Hepatocyte (in vitro differentiated cells): ENCODE measurements at regions not wholly inside any gene's neighbourhood (a gene's known extent, or its start where the extent isn't known, plus 50 kb on each side); places are given as distances from the start of the nearest gene placed in this dataset.
A peak's percentile ranks its signal among the peaks of the same experiment; 100 is the strongest.

ENCODE experiments used
- DNase-seq: peaks from one replicate; pipeline ENCODE4 v3.0.0-alpha.2; 2016; ENCODE audit warnings: low spot score
- H2AFZ ChIP-seq: fragments of 200-600 bp; sonication (generic); 2 replicates; pipeline ENCODE4 v1.6.0; 2016; ENCODE audit warnings: antibody characterized with exemption, mild to moderate bottlenecking
- H3K27ac ChIP-seq: fragments of 200-600 bp; sonication (generic); 2 replicates; pipeline ENCODE4 v1.5.1; 2016; ENCODE audit warnings: mild to moderate bottlenecking
- H3K27me3 ChIP-seq: fragments of 200-600 bp; sonication (generic); 2 replicates; pipeline ENCODE4 v1.6.1; 2016
- H3K36me3 ChIP-seq: fragments of 200-600 bp; sonication (generic); replicated peaks from 2 replicates; pipeline ENCODE4 v1.5.1; 2016; ENCODE audit warnings: low read depth; ENCODE audit not compliant: insufficient read depth
- H3K4me1 ChIP-seq: fragments of 200-600 bp; sonication (generic); 2 replicates; pipeline ENCODE4 v1.5.1; 2016; ENCODE audit warnings: mild to moderate bottlenecking, moderate library complexity; ENCODE audit not compliant: insufficient read depth
- H3K4me2 ChIP-seq: fragments of 200-600 bp; sonication (generic); 2 replicates; pipeline ENCODE4 v1.6.0; 2016
- H3K4me3 ChIP-seq: fragments of 200-600 bp; sonication (generic); 2 replicates; pipeline ENCODE4 v1.5.1; 2016; ENCODE audit warnings: mild to moderate bottlenecking
- H3K79me2 ChIP-seq: fragments of 200-600 bp; sonication (generic); 2 replicates; pipeline ENCODE4 v1.6.0; 2017; ENCODE audit warnings: mild to moderate bottlenecking
- H3K9me2 ChIP-seq: fragments of 200-600 bp; sonication (generic); replicated peaks from 2 replicates; pipeline ENCODE4 v1.6.0; 2017; ENCODE audit warnings: mild to moderate bottlenecking; ENCODE audit not compliant: insufficient read depth
- H3K9me3 ChIP-seq: fragments of 200-600 bp; sonication (generic); 2 replicates; pipeline ENCODE4 v1.5.1; 2016; ENCODE audit warnings: low read depth, mild to moderate bottlenecking
- H4K20me1 ChIP-seq: fragments of 200-600 bp; sonication (generic); 2 replicates; pipeline ENCODE4 v1.6.0; 2016; ENCODE audit warnings: mild to moderate bottlenecking; ENCODE audit not compliant: insufficient read depth, poor library complexity, severe bottlenecking
- EZH2 ChIP-seq: fragments of 200-600 bp; sonication (generic); IDR thresholded peaks from 2 replicates; pipeline ENCODE4 v1.6.1; 2016; ENCODE audit warnings: antibody characterized with exemption, mild to moderate bottlenecking, borderline replicate concordance
- EZH2phosphoT487 ChIP-seq: fragments of 200-600 bp; sonication (generic); IDR thresholded peaks from one replicate; pipeline ENCODE4 v1.6.1; 2018; ENCODE audit warnings: antibody characterized with exemption, mild to moderate bottlenecking, low read depth, moderate library complexity; ENCODE audit not compliant: unreplicated experiment, severe bottlenecking
- WGBS: methylation state at CpG from one replicate; pipeline ENCODE4 v1.1.6; 2016; ENCODE audit warnings: low lambda C conversion rate; ENCODE audit errors: missing lambda C conversion rate; 5-methylcytosine and 5-hydroxymethylcytosine counted together
- TF ChIP-seq, protein P1 (sequence below): fragments of 200-600 bp; sonication (generic); IDR thresholded peaks from 2 replicates; pipeline ENCODE4 v1.5.1; 2016; ENCODE audit warnings: antibody characterized with exemption, mild to moderate bottlenecking; ENCODE audit not compliant: poor library complexity

GRCh38 chr2:175396696-175397095 is 215.2 kb upstream of the ATP5MC3 start:
- no peaks in the 10 kb centered on the region for H3K27me3 ChIP-seq
- no peaks in the 10 kb centered on the region for H3K4me1 ChIP-seq
- no peaks in the 10 kb centered on the region for H3K79me2 ChIP-seq
- H3K4me3 ChIP-seq: no peak overlapping the region
- no peak for DNase-seq
- H3K36me3 ChIP-seq: no peaks in the 10 kb centered on the region
- H3K27ac ChIP-seq: no peak overlapping the region
- H4K20me1 ChIP-seq: no peaks in the 10 kb centered on the region
- H3K9me2 ChIP-seq: no peaks in the 10 kb centered on the region
- no peak for TF ChIP-seq EZH2phosphoT487
- no peak for TF ChIP-seq EZH2
- TF ChIP-seq, protein P1, sequence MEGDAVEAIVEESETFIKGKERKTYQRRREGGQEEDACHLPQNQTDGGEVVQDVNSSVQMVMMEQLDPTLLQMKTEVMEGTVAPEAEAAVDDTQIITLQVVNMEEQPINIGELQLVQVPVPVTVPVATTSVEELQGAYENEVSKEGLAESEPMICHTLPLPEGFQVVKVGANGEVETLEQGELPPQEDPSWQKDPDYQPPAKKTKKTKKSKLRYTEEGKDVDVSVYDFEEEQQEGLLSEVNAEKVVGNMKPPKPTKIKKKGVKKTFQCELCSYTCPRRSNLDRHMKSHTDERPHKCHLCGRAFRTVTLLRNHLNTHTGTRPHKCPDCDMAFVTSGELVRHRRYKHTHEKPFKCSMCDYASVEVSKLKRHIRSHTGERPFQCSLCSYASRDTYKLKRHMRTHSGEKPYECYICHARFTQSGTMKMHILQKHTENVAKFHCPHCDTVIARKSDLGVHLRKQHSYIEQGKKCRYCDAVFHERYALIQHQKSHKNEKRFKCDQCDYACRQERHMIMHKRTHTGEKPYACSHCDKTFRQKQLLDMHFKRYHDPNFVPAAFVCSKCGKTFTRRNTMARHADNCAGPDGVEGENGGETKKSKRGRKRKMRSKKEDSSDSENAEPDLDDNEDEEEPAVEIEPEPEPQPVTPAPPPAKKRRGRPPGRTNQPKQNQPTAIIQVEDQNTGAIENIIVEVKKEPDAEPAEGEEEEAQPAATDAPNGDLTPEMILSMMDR: no peak
- no peaks in the 10 kb centered on the region for H3K9me3 ChIP-seq
- H3K4me2 ChIP-seq: no peak overlapping the region
- H2AFZ ChIP-seq: no peak overlapping the region

DNA sequence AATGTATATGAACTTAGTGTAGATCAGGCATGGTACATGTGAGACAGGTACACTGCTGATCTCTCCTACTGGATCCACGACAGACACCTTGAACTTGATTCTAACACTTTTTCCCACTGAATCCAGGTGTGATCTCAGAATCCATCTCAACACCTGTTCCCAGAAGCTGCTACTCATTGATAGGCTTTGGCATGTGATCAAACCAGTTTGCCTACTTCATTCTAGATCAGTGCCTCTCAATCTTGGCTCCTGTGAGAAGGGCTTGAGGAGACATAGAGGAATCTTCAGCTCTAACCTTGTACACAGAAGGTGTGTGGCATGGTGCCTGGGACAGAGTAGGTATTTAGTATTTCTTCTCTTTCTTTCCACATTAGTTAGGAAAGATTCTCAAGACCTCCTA is 212.3 kb upstream of the ATP5MC3 start:
- H3K4me3 ChIP-seq: no peak overlapping the region
- no peak overlapping the region for H2AFZ ChIP-seq
- no peaks in the 10 kb centered on the region for H3K9me2 ChIP-seq
- TF ChIP-seq, protein P1: no peak
- TF ChIP-seq EZH2phosphoT487 (no peak), EZH2 (no peak)
- H4K20me1 ChIP-seq: no peaks in the 10 kb centered on the region
- no peak for DNase-seq
- no peaks in the 10 kb centered on the region for H3K79me2 ChIP-seq
- no peak overlapping the region for H3K27ac ChIP-seq
- H3K4me1 ChIP-seq: no peaks in the 10 kb centered on the region
- no peaks in the 10 kb centered on the region for H3K9me3 ChIP-seq
- no peaks in the 10 kb centered on the region for H3K27me3 ChIP-seq
- no peaks in the 10 kb centered on the region for H3K36me3 ChIP-seq
- 86% methylated on average over 1 of the region's 1 CpG for WGBS
- no peak overlapping the region for H3K4me2 ChIP-seq

DNA sequence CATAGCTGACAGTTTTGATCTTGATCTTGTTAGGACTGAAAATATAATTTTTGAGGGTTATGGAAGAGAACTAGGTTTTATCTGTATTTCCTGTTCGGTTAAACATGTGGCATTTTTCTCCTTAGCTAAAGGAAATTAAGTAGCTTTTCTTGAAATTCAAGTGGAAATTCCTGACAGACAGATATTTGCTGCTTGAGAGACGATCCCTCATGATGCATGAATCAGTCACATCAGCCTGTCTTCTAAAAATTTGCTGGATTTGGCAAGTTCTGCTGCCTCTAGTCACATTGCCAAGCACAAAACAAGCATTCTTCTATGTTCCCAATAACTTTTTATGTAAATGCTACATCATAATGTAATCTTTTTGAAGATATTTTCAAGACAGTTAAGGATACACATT is 201.8 kb upstream of the ATP5MC3 start:
- no peak overlapping the region for H3K4me2 ChIP-seq
- H3K4me3 ChIP-seq: no peak overlapping the region
- no peaks in the 10 kb centered on the region for H3K9me2 ChIP-seq
- no peaks in the 10 kb centered on the region for H3K4me1 ChIP-seq
- H3K27me3 ChIP-seq: no peaks in the 10 kb centered on the region
- no peaks in the 10 kb centered on the region for H3K36me3 ChIP-seq
- TF ChIP-seq EZH2phosphoT487 (no peak), EZH2 (no peak)
- TF ChIP-seq, protein P1: no peak
- H3K27ac ChIP-seq: no peak overlapping the region
- no peak overlapping the region for H2AFZ ChIP-seq
- no peaks in the 10 kb centered on the region for H4K20me1 ChIP-seq
- WGBS: 76% methylated on average over 2 of the region's 2 CpGs
- H3K79me2 ChIP-seq: no peaks in the 10 kb centered on the region
- no peak for DNase-seq
- no peaks in the 10 kb centered on the region for H3K9me3 ChIP-seq

GRCh38 chr2:175373729-175374128 is 192.2 kb upstream of the ATP5MC3 start:
- TF ChIP-seq EZH2phosphoT487: no peak
- TF ChIP-seq, protein P1: no peak
- 100% methylated on average over 1 of the region's 1 CpG for WGBS
- no peak overlapping the region for H3K4me3 ChIP-seq
- no peak for DNase-seq
- H3K27me3 ChIP-seq: peaks cover 2% of the 10 kb centered on the region
- no peaks in the 10 kb centered on the region for H3K9me3 ChIP-seq
- no peaks in the 10 kb centered on the region for H4K20me1 ChIP-seq
- no peaks in the 10 kb centered on the region for H3K79me2 ChIP-seq
- H3K36me3 ChIP-seq: no peaks in the 10 kb centered on the region
- H3K4me2 ChIP-seq: no peak overlapping the region
- H3K27ac ChIP-seq: peak overlapping the region; percentile 11
- no peaks in the 10 kb centered on the region for H3K4me1 ChIP-seq
- no peak overlapping the region for H2AFZ ChIP-seq
- H3K9me2 ChIP-seq: no peaks in the 10 kb centered on the region
